Calu3 (cell line): ENCODE measurements at regions not wholly inside any gene's neighbourhood (a gene's known extent, or its start where the extent isn't known, plus 50 kb on each side); places are given as distances from the start of the nearest gene placed in this dataset.

ENCODE experiments used
- BruUV-seq: library from RNA; stranded (reverse); fragments of 400-500 nt; replicated peaks from 2 replicates; lab custom pipeline; 2021; lab: Mats Ljungman, UMichigan
- CTCF ChIA-PET: fragments of 300-600 bp; sonication (Branson Sonifier 250); formaldehyde crosslinking; loops from one replicate; lab custom pipeline; 2022; ENCODE audit warnings: antibody characterized with exemption; lab: Charles Lee
- DNase-seq: peaks from one replicate; pipeline ENCODE4 v3.0.0; 2022
- H3K27ac Mint-ChIP-seq: one replicate; pipeline ENCODE4 v1.8.0; 2022; ENCODE audit warnings: mixed read lengths; ENCODE audit not compliant: unreplicated experiment
- H3K27me3 Mint-ChIP-seq: one replicate; pipeline ENCODE4 v1.8.0; 2022; ENCODE audit warnings: mixed read lengths; ENCODE audit not compliant: unreplicated experiment
- H3K36me3 Mint-ChIP-seq: one replicate; pipeline ENCODE4 v1.8.0; 2022; ENCODE audit warnings: mild to moderate bottlenecking, moderate library complexity, mixed read lengths; ENCODE audit not compliant: insufficient read depth, unreplicated experiment
- H3K4me1 Mint-ChIP-seq: one replicate; pipeline ENCODE4 v1.8.0; 2022; ENCODE audit warnings: mild to moderate bottlenecking, low read depth, mixed read lengths; ENCODE audit not compliant: unreplicated experiment
- H3K4me3 Mint-ChIP-seq: one replicate; pipeline ENCODE4 v1.8.0; 2022; ENCODE audit warnings: mild to moderate bottlenecking, low read depth, moderate library complexity, mixed read lengths; ENCODE audit not compliant: unreplicated experiment
- H3K9me3 Mint-ChIP-seq: one replicate; pipeline ENCODE4 v1.8.0; 2022; ENCODE audit warnings: low read depth, mixed read lengths; ENCODE audit not compliant: unreplicated experiment
- intact Hi-C: fragments of 100-400 bp; cut with micrococcal nuclease; formaldehyde crosslinking; loops from one replicate; pipeline ENCODE4 v1.10.0; 2022; ENCODE audit not compliant: unreplicated experiment
- TF ChIP-seq, protein P1 (sequence below): fragments of 200-600 bp; IDR thresholded peaks from one replicate; pipeline ENCODE4 v1.8.0; 2022; ENCODE audit warnings: antibody characterized with exemption; ENCODE audit not compliant: unreplicated experiment

DNA sequence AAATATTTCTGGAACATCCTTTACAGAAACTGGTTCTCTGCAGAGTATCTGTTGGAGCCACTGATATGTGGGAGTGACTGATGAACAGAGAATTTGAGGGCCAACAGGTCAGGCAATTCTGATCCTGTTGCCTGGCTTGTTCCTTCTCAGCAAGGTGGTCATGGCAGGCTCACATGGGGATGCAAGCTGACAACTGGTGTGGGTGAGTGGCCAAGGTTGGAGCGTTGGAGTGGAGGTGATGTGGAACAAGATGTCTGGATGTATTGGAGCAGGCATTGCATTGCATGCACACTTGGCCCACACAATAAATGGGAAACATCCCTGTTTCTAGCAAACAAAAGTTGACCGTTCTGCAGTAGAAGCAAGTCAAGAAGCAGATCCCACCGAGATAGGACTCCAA lies 380.7 kb downstream of the ZNF536 start:
- no peaks in the 10 kb centered on the region for H3K27me3 Mint-ChIP-seq
- no peaks in the 10 kb centered on the region for H3K36me3 Mint-ChIP-seq
- no peak overlapping the region for H3K27ac Mint-ChIP-seq
- BruUV-seq, result no TSS peak
- no peak for DNase-seq
- CTCF ChIA-PET, result no interaction called here
- H3K4me3 Mint-ChIP-seq, result no peak overlapping the region
- H3K9me3 Mint-ChIP-seq, result peaks cover 6% of the 10 kb centered on the region
- no peaks in the 10 kb centered on the region for H3K4me1 Mint-ChIP-seq
- intact Hi-C loops, result no loop called here
- TF ChIP-seq, protein P1, sequence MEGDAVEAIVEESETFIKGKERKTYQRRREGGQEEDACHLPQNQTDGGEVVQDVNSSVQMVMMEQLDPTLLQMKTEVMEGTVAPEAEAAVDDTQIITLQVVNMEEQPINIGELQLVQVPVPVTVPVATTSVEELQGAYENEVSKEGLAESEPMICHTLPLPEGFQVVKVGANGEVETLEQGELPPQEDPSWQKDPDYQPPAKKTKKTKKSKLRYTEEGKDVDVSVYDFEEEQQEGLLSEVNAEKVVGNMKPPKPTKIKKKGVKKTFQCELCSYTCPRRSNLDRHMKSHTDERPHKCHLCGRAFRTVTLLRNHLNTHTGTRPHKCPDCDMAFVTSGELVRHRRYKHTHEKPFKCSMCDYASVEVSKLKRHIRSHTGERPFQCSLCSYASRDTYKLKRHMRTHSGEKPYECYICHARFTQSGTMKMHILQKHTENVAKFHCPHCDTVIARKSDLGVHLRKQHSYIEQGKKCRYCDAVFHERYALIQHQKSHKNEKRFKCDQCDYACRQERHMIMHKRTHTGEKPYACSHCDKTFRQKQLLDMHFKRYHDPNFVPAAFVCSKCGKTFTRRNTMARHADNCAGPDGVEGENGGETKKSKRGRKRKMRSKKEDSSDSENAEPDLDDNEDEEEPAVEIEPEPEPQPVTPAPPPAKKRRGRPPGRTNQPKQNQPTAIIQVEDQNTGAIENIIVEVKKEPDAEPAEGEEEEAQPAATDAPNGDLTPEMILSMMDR, result no peak

DNA sequence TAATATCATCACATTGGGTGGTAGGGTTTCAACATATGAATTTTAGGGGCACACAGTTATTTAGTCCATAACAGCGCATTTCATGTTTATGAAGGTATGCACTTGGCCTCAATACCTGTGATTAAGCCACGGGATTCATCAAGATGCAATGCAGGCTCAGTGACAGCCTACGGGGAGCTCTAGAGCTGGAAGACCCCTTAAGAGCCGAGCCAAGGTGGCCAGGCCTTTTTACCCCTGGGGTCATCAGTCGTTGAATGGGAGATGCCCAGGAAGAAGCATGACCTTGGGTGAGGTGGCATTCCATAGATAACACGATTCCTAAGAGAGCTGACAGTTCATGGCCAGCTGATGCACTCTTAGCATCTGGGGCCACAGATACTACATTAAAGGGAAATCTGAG lies 380.0 kb downstream of the ZNF536 start:
- Mint-ChIP-seq H3K4me1 (no peaks in the 10 kb centered on the region), H3K4me3 (no peak overlapping the region), H3K36me3 (no peaks in the 10 kb centered on the region), H3K27me3 (no peaks in the 10 kb centered on the region), H3K9me3 (peaks cover 6% of the 10 kb centered on the region), H3K27ac (no peak overlapping the region)
- no peak for DNase-seq
- intact Hi-C loops, result no loop called here
- BruUV-seq, result no TSS peak
- TF ChIP-seq, protein P1, result no peak
- CTCF ChIA-PET, result interaction anchor here (0.6 kb wide), 1 partner anchor 1189 kb away, joined by 3 read pairs; no protein-coding TSS in a partner anchor

DNA sequence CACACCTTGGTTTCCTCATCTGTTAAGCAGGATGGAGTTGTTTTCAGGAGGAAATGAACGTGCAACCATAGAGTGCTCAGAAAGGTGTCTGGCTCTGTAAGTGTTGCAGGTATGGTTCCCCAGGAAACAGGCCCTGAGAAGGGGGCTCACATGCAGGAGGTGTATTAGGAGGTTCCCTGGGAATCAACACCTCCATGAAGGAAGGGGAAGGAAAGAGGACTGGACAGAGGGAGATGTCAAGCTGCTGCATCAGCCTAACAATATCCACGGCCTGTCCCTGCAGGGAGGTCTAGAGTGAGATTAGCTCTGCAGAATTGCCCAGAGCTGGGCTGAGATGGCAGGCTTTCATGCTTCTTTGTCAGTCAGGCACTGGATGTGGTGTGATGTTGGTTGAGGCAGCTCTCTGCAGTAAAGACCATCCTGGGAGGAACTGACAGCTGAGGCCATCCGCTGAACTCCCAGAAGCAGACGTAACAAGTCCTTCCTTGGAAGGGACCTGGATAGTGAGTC lies 373.3 kb downstream of the ZNF536 start:
- CTCF ChIA-PET, result no interaction called here
- TF ChIP-seq, protein P1, result no peak
- H3K4me1 Mint-ChIP-seq, result no peaks in the 10 kb centered on the region
- no peak overlapping the region for H3K4me3 Mint-ChIP-seq
- DNase-seq, result no peak
- no peaks in the 10 kb centered on the region for H3K36me3 Mint-ChIP-seq
- H3K27me3 Mint-ChIP-seq, result no peaks in the 10 kb centered on the region
- intact Hi-C loops, result no loop called here
- peaks cover 12% of the 10 kb centered on the region for H3K9me3 Mint-ChIP-seq
- BruUV-seq, result no TSS peak
- no peak overlapping the region for H3K27ac Mint-ChIP-seq

DNA sequence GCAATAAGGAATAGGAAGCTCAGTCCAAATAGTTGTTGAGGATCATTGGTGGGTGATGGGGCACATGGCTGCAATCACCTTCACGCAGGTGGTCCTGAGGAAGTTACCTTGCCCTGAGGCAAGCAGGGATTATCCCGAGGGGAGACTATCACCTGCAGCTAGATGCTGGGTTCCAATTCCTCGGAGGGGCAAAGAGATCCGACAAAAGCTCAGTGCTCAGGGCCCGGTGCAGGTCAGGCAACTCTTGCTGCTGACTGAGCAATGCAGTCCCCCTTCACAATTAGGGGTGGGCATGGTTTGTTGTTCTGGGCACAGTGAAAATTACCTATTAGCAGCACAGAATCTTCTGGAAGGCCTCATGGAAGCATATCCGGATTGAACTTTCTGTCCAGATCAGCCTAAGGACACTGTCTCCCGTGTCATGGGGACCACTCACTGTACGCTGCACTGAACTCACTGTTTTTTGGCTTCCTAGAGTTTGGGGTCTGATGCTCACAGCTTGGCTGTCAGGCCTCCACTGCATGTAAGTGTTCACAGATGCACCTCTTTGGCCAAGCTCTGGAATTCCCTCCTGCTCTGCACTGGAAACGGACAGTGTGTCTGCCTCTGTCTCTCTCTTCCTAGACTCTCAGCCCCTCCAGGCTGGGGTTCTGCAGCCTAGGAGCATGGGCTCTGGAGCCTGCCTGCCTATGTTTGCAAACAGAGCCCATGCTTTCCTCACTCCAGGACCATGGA lies 372.7 kb downstream of the ZNF536 start:
- Mint-ChIP-seq H3K4me3 (no peak overlapping the region), H3K27me3 (no peaks in the 10 kb centered on the region), H3K9me3 (peaks cover 13% of the 10 kb centered on the region), H3K36me3 (no peaks in the 10 kb centered on the region), H3K27ac (no peak overlapping the region), H3K4me1 (no peaks in the 10 kb centered on the region)
- CTCF ChIA-PET, result no interaction called here
- intact Hi-C loops, result no loop called here
- no TSS peak for BruUV-seq
- TF ChIP-seq, protein P1, result no peak
- no peak for DNase-seq
